ELR (cell line): ENCODE measurements at regions not wholly inside any gene's neighbourhood (a gene's known extent, or its start where the extent isn't known, plus 50 kb on each side); places are given as distances from the start of the nearest gene placed in this dataset.
"Not testable (repeated sequence)": the region's sequence is repeated elsewhere in the genome, so short reads cannot be mapped to it uniquely, and the experiment has no call there.

Experiments used
- DNase-seq: peaks from one replicate; pipeline ENCODE4 v3.0.0-alpha.2; 2015; ENCODE audit warnings: low read depth

DNA sequence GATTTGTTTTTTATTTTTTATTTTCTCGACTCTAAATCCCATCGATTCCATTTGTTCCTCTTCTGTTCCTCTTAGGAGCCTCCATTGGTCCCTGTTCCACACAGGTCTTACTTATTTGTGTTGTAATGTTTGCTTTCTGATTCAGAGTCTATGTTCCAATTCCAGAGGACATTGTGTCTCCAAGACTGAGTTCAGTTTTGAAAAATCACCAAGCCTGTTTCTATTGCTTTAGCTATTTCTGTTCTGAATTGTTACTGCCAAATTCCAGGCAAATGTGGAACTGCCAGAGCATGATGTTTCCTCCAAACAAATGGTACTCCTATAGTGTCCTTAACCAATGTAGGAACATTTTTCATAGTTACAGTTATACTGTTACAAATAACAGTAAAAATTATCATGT is 270.9 kb upstream of the SPTLC3 start:
- DNase-seq: no peak

DNA sequence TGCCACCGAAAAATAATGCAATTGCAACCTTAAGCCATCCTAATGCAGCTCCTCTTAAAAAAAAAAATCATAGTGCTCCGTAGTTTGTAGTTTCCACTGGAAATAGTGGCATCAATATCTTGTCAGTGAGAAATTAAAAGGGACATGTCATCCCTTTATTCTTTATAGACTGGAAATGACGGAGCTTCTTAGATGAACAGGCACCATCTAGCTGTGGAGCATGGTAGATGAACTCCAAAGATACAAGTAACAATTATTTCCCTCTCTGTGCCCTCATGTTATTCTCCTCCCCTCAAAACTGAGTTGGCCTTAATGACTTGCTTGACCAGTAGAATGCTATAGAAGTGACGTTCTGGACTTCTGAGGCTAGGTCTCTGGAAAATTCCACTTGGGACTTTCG is 268.1 kb upstream of the SPTLC3 start:
- no peak for DNase-seq

DNA sequence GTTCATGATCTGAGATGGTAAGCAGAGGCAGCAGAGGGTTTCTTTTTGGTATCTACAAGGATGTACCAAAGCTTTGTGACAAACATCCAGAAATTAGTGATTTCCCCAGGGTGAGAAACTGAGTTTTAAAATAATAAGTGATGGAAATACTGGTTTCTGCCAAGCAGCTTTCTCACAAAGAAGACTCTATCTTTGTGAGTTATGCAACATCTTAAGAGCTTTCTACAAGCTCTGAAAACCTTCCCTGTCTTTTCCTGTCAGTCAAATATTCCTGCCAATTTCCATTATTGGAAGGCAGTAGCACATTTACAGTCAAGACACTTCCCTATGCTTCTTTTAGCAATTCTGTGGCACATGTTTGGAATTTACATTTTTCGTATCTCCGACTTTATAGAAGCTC is 264.7 kb upstream of the SPTLC3 start:
- no peak for DNase-seq

DNA sequence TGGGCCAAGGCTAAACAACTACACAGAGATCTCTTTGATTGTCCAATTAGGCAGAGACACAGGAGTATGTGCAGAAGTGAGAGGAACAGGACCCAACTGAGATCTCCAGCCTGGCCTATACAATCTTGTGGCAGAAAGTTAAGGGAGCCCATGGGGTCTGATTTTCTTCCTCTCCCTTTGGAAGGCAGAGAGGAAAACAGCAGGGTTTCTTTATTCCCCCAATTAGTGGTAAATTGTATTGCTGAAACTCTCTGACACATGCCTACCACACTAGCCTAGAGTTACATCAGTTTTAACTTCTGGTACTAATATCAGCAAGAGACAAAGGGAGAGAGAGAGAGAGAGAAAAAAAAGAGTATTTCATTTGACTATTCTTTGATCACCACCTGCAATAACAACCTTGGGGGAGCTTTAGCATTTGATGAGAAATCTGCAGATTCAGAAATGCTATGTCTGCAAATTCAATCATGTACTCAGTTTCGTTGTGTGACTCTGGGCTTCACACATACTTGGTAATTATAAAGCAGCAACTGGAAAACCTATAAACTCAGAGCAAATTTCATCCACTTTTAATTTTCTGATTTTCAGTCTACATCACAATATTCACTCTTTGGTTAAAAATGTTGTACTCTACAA is 260.3 kb upstream of the SPTLC3 start:
- DNase-seq: no peak

DNA sequence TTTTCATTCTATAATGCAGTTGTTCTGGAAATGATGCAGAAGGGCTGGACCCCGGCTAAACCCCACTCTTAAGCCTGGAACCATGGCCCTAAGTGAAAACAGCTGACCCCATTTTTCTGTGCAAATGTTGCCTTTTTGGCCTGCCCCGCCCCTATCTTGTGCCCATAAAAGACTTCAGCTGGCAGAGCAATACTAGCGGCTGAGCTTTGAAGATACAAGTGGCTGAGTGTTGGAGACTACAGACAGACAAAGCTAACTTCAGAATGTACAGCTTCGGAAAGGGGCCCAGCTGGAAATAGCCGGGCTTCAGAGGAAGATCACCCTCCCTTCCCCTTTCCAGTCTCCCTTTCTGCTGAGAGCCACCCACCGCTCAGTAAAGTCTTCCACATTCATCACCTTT is 258.6 kb upstream of the SPTLC3 start:
- DNase-seq: no peak

DNA sequence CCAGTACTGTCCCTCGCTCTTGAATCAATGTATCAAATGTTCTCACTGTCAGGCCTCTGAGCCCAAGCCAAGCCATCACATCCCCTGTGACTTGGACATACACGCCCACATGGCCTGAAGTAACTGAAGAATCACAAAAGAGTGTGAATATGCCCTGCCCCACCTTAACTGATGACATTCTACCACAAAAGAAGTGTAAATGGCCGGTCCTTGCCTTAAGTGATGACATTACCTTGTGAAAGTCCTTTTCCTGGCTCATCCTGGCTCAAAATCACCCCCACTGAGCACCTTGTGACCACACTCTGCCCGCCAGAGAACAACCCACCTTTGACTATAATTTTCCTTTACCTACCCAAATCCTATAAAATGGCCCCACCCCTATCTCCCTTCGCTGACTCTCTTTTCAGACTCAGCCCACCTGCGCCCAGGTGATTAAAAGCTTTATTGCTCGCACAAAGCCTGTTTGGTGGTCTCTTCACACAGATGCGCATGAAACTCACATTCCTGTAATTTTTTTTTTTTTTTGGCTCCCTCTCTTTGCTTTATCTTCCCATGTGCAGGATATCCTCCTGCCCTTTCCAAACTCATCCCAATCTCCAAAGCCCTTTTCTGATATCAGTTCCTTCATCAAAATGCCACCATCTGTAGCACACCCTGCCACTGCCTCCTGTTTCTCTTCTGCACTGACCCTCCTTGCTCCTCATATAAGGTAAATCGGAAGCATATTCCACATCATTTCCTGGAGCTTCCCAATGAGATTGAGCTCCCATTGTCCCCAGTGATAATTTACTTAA is 255.7 kb upstream of the SPTLC3 start:
- not testable (repeated sequence) for DNase-seq

DNA sequence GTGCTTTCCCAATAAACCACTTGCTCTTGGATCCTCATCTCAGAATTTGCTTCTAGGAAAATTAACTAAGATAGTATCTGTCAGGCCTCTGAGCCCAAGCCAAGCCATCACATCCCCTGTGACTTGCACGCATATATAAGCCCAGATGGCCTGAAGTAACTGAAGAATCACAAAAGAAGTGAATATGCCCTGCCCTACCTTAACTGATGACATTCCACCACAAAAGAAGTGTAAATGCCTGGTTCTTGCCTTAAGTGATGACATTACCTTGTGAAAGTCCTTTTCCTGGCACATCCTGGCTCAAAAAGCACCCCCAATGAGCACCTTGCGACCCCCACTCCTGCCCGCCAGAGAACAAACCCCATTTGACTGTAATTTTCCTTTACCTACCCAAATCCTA is 255.0 kb upstream of the SPTLC3 start:
- DNase-seq: not testable (repeated sequence)

DNA sequence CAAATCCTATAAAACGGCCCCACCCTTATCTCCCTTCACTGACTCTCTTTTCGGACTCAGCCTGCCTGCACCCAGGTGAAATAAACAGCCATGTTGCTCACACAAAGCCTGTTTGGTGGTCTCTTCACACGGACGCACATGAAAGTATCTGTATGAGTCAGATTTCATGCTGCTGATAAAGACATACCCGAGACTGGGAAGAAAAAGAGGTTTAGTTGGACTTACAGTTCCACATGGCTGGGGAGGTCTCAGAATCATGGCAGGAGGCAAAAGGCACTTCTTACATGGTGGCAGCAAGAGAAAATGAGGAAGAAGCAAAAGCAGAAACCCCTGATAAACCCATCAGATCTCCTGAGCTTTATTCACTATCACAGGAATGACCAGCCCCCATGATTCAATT is 249.3 kb upstream of the SPTLC3 start:
- DNase-seq: not testable (repeated sequence)

DNA sequence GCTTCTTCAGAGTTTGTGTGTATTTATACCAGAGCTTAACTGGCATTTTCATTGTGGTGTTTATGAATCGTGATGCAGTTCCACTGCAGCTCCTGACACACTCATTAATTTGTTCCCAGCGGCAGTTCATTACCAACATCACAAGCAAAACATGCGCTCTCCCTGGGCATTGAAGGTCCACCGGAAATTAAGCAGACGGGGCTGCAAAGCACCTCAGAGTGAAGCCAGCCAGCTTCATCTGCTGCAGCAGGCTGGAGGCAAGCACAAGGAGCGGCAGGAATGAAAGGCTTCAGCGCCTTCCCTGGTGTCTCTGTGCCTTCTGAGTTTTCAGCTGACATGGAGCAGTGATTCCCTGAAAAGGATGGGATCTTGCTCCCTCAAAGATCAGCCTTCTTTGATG is 246.0 kb upstream of the SPTLC3 start:
- no peak for DNase-seq

DNA sequence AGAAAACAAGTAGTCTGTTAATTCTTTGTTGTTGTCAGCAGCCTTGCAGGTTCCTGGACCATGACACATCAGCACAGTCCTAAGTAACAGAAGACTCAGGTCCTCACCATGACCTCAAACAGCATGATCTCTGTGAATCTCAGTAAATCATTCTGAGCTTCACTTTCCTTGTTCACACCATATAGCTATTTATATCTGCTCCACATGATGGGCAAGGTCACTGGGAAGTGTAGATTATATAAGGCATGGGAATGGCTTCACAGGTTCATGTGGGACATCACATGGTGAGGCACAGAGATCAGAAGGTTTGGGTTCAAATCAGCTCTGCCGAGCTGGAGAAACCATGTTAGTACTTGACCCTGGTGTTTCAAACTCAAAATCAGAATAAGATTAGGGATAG is 245.4 kb upstream of the SPTLC3 start:
- DNase-seq: no peak

DNA sequence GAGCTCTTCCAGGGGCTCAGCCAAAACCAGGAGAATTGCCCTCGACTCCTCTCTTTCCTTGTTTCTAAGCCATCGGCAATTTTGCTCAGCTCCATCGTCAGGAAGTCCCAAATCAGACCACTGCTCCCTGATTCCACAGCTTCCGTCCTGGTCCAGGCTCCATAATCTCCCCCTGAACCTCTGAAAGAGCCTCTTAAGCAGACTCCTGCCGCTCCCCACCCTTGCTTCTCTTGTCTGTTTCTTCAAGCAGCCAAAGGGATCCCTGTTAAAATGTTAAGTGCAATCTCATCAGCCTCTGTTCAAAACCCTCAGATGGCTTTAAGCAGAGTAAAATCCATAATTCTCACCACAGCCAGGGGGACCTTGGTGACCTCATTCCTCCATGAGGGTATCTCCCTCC is 244.7 kb upstream of the SPTLC3 start:
- DNase-seq: no peak

DNA sequence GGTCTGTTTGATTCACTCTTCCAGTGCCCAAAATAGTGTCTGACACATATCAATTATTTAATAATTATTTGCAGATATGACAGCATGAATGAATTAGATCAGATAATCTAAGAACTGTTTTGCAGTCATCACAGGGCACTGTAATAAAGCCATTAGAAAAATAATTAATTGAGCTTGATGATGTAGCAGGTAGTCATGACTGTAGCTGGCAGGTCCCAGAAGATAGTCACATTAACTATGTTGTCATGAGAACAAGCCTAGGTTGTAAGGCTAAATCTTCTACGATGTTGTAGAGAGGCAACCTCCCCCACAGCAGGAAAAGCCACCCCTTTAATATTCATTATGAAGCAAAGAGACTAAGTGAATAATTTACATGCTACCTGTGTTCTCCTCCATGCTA is 243.9 kb upstream of the SPTLC3 start:
- no peak for DNase-seq

DNA sequence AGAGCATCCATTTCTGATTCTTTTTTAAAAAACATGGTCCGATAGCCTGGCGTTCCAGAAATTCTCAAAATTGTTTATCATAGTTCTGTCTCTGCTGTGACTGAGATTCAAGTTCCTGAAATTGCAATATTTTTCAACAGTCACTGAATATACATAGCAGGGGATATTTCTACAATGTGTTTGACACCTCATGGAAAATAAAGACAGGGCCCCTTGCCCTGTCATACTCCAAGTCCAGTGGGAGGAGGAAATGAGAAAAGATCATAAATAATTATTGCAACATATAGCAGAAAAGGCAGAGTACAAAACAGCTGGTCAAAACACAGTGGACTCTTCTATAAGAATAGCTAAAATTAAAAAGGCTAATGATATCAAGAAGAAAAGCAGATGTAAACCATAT is 234.8 kb upstream of the SPTLC3 start:
- DNase-seq: no peak

DNA sequence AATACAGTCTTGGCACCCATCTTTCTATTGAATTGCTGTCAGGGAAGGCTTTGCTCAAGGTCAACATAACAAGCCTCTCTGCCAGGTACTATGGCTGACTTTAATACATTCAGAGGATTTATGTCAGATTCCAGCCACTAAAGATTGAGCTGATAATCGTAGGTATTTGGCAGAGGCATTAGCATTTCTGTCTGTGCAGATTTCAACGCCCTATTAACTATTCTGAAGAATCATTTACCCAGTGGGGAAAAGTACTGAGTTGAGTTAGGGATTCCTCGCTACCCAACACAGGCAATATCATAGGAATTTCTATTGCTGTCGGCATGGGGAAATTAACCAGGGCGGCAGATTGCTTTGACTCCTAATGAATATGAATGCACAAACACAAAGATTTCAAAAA is 233.7 kb upstream of the SPTLC3 start:
- no peak for DNase-seq

DNA sequence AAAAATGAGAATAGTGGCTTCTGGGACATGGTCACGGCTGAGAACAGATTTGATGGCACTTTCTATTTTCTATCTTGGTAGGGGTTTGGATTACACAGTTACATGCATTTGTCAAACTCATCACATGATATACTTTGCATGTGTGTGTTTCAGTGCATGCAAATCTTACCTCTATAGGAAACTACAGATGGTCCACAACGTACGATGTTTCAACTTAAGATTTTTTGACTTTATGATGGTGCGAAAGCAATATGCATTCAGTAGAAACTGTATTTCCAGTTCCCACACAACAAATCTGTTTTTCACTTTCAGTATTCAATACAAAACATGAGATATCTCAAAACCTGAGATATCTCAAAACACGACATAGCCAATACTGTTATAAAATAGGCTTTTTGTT is 231.8 kb upstream of the SPTLC3 start:
- DNase-seq: no peak

DNA sequence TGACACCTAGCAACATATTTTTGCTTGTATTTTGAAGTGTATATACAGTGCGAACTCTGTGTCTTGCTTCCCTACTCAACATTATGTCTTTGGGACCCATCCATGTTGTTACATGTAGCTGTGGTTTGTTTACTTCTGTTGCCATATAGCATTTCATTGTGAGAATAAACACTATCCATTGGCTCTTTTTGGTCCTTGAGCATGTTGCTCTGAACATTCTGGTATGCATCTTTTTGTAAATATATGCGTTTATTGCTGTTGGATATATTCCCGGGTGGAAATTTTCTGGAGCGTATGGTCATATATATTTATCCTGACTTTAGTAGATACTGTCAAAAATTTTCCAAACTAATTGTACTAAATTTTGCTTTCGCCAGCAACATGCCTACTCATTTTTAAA is 222.5 kb upstream of the SPTLC3 start:
- DNase-seq: no peak

DNA sequence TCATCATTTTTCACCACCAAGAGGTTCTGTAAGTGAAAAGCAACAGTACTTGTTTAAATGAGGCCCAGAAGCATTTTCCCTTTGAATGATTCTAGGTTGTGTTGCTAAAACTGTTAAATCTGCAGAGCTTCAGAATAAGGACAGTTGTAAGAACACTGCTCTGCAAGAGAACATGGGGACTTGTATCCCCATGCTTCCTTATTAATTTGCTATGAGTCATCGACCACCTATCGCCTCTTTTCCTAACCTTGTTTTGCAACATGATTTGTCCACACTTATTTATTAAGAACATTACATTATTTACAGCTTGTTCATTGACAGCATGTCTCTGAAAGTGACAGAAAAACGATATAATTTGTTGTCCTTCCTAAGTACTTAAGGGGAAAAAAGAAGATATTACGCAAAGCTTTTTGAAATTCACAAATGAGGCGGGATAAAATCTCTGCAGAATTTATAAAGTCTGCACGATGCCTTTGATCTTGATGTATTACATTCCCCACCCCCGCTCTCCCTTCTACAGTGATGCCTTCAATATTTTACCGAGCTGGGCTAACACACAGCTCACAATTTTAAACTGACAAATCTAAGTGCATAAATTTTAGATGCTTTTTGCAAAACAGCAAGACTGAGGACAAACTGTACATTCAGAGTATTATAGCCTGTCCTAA is 220.0 kb upstream of the SPTLC3 start:
- DNase-seq: no peak

DNA sequence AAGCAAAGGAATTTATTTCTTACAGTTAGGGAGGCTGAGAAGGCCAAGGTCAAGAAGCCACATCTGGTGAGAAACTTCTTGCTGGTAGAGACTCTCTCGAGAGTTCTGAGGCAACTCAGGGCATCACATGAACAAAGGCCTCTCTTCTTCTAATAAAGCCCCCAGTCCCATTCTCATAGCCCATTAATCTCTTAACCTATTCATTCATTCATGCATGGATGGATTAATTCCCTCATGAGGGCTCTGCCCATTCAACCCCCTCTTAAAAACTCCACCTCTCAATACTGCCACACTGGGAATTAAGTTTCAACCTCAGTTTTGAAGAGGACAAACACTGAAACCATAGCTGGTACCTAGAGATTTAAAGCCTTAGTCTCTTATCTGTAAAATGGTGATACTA is 217.9 kb upstream of the SPTLC3 start:
- no peak for DNase-seq

DNA sequence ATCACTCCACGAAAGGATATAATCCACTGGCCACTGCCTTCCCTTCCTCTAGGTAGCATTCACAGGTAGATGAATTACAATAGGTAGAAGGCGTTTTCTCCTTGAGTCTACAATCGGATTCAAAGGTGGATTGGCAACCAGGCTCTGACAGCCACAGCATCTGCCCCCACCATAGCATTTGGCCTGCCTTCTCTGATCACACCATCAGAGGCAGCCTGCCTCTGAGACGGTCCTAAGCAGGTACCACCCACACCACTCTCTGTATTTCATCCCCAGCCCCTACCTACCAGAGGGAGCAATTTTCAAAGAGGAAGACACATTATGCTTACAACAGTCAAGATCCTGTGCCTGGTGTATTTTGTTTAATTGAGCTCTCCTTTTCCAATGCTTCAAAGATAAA is 210.5 kb upstream of the SPTLC3 start:
- DNase-seq: no peak

DNA sequence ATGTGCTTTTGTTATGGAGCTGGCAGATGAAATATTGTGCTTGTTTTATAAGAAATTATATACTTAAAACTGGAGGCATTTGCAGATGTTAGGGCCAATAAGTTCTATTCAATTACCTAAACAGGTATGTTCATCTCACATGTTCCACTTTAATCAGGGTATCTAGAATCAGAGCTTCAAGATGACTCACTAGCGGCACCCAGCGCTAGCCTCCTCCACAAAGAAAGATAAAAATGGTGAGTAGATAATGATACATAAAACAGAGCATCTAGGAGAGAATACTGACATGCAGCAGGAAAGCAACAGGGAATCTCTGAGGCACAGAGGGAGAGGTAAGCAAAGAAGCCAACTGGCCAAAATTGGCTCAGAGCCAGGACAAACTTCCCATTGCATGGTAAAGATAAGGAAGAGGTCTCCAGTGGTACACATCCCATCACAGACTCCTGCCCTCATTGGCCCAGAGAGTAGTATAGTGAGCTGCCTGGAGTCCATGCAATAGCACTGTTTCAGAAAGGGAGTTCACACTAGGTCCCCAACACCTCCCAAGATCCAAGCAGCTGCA is 200.7 kb upstream of the SPTLC3 start:
- no peak for DNase-seq

DNA sequence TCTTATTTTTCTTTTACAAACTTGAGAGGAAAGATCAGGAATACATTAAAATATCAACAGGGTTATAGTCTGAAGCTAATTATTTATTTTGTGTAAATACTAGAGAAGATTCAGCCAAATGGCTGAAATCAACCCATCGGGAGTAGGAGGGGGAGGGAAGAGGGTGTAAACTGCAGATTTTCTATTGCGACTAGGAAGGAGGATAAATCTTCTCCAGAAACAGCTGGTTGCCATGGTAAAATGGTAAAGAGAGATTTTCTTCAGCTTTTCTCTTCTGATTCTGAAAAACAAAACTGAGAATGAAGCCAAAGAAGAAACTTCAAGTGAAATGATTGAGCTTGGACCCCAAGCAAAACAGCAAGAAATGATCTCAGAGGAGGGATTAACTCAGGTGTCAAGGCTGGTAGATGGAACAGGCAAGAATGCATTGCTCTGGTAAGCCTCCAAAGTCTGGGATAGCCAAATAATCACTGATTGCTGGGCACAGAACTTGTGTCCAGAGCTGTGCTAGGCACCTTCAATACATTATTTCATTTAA is 193.5 kb upstream of the SPTLC3 start:
- DNase-seq: no peak

DNA sequence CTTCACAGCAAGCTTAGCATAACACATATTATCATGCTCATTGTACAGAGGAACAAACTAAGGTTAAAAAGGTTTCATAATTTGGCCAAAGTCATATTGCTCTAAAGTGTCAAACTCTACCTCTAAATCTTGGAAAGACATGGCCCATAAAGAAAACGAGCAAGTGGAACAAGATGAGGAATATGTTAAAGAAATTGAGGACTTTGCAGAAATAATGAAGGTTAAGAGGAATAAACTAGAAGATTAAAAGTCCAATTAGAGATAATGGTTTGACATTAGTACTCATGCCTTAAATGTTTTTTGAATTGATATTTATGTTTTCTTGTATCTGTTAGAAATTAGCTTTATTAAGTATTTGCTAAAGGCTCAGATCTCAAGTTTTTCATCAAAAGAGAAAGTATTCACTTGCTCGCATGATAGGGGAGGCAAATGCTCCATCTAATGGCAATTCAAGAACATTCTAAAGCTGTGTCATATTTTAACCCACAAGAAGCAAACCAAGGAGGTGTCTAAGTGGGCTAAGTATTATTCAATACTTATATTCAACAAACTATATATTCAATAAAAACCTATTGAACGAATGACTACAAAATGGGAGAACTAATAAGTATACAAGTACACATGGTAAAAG is 192.9 kb upstream of the SPTLC3 start:
- no peak for DNase-seq
